ENCODE measurements at regions not wholly inside any gene's neighbourhood (a gene's known extent, or its start where the extent isn't known, plus 50 kb on each side); places are given as distances from the start of the nearest gene placed in this dataset.

- TF ChIP-seq ZNF317 (CRISPR knock-in tag; IDR thresholded peaks at IDR 0.05; ENCODE audit: borderline replicate concordance, low read depth): no peak
- TF ChIP-seq HMGA2 (CRISPR knock-in tag; IDR thresholded peaks at IDR 0.05): no peak
- TF ChIP-seq ZNF396 (CRISPR knock-in tag; IDR thresholded peaks at IDR 0.05; ENCODE audit: borderline replicate concordance): no peak
- TF ChIP-seq ARID4B (CRISPR knock-in tag; IDR thresholded peaks at IDR 0.05; ENCODE audit: borderline replicate concordance): no peak
These were observed 571.9 kb upstream of the CRIM1 start (continued) for GRCh38 chr2:35783723-35784122.

GRCh38 chr2:35741556-35741955 is 614.0 kb upstream of the CRIM1 start:
- peaks cover 41% of the 10 kb centered on the region for H3K4me1 Mint-ChIP-seq
- no peak for DNase-seq (ENCODE audit: low spot score)
- TF ChIP-seq FOXK1 (CRISPR knock-in tag; IDR thresholded peaks at IDR 0.05) (no peak), RORB (CRISPR knock-in tag; IDR thresholded peaks at IDR 0.05) (no peak), ZBTB43 (CRISPR knock-in tag; IDR thresholded peaks at IDR 0.05) (no peak), ZNF317 (CRISPR knock-in tag; IDR thresholded peaks at IDR 0.05; ENCODE audit: borderline replicate concordance, low read depth) (no peak), ERG (CRISPR knock-in tag; IDR thresholded peaks at IDR 0.05) (no peak), E2F4 (CRISPR knock-in tag; IDR thresholded peaks at IDR 0.05; ENCODE audit: borderline replicate concordance, low read depth) (no peak), CDX4 (CRISPR knock-in tag; IDR thresholded peaks at IDR 0.05; ENCODE audit: borderline replicate concordance) (no peak), ZNF138 (CRISPR knock-in tag; conservative IDR thresholded peaks at IDR 0.05) (no peak), TCF7 (CRISPR knock-in tag; IDR thresholded peaks at IDR 0.05; ENCODE audit: low read depth) (no peak), ZNF423 (CRISPR knock-in tag; IDR thresholded peaks at IDR 0.05) (no peak), ZNF671 (CRISPR knock-in tag; IDR thresholded peaks at IDR 0.05) (no peak), USF1 (CRISPR knock-in tag; IDR thresholded peaks at IDR 0.05) (no peak), ESRRA (CRISPR knock-in tag; IDR thresholded peaks at IDR 0.05; ENCODE audit: borderline replicate concordance) (no peak), CTCF (IDR thresholded peaks at IDR 0.05) (no peak), ATF2 (CRISPR knock-in tag; IDR thresholded peaks at IDR 0.05; ENCODE audit: borderline replicate concordance, low read depth) (no peak), ZNF232 (CRISPR knock-in tag; IDR thresholded peaks at IDR 0.05) (no peak), HMGA2 (CRISPR knock-in tag; IDR thresholded peaks at IDR 0.05) (no peak), ELF4 (CRISPR knock-in tag; IDR thresholded peaks at IDR 0.05; ENCODE audit: low read depth) (no peak), GABPB1 (CRISPR knock-in tag; IDR thresholded peaks at IDR 0.05) (no peak)
- no peak overlapping the region for H3K4me3 Mint-ChIP-seq
- no peak for ATAC-seq
- ChIA-PET POLR2A (no interaction called here), CTCF (no interaction called here)
- H3K9me3 Mint-ChIP-seq: peaks cover 28% of the 10 kb centered on the region
- no peaks in the 10 kb centered on the region for H3K27me3 Mint-ChIP-seq (ENCODE audit: low read depth)
- peaks cover 8% of the 10 kb centered on the region for H3K36me3 Mint-ChIP-seq
- no peak overlapping the region for H3K27ac Mint-ChIP-seq

Data from WTC11 (cell line).